ENCODE measurements at regions not wholly inside any gene's neighbourhood (a gene's known extent, or its start where the extent isn't known, plus 50 kb on each side); places are given as distances from the start of the nearest gene placed in this dataset.

- TF ChIP-seq EZH2 (IDR thresholded peaks at IDR 0.05; ENCODE audit: insufficient read depth, poor library complexity, severe bottlenecking), result no peak
- TF ChIP-seq EZH2phosphoT487 (IDR thresholded peaks at IDR 0.05; ENCODE audit: insufficient read depth, low read depth), result no peak
Observed at GRCh38 chr5:163585206-163585605, 79.8 kb downstream of the MAT2B start.
